ENCODE measurements at regions not wholly inside any gene's neighbourhood (a gene's known extent, or its start where the extent isn't known, plus 50 kb on each side); places are given as distances from the start of the nearest gene placed in this dataset.

DNA sequence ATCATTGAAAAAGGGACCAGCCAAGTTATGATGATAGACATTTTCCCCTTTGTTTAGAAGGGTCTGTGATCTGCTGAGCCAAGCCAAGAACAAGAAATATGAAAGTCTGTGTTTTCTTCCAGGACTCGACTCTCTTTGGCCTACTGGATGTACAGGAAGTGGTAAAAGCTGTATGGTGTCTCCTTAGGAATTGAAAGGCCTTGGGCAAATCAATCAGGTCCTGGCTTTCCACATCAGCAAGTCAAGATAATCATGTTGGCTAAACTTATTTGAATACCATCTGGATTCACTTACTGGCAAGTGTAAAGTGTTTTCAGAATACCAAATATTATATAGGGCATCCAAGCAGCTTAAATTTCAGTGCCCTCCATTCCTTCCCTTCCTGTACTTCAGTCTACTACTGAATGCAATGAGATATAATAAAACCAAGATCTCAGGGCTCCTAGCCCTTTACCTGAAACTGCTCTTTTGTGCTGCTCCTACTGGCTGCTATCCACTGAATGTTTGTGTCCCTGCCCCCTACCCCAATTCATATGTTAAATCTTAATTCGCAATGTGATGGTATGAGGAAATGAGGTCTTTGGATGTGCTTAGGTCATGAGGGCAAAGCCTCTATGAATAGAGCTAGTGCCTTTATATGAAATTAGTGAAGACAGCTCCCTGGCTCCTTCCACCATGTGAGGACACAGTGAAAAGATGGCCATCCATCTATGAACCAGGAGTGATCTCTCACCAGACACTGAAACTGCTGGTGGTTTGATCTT lies 578.0 kb downstream of the SPRY1 start:
- DNase-seq (ENCODE audit: low read depth in 3 of 3, low spot score in 1 of 3): no peak

DNA sequence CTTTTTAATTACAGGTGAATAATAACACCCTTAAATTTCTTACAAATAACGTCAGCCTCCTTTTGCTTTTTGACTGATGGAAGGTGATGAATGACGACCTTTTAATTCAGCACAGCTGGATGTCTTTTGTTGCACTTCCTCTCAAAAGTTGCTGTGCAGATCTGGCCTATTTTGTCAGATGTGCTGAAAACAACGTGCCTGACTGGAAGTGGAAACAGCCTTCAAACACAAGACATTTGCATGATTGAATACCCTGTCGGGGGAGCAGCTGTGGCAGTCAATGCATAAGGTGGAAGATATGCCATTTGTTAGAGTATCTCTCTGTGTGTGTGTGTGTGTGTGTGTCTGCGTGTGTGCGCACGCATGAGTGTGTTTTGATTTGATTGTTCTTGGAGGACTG lies 579.7 kb downstream of the SPRY1 start:
- DNase-seq (ENCODE audit: low read depth in 3 of 3, low spot score in 1 of 3): no peak

- no peak for DNase-seq (ENCODE audit: low read depth in 3 of 3, low spot score in 1 of 3)
These were observed 580.2 kb downstream of the SPRY1 start for GRCh38 chr4:123976819-123977218.

- no peak for DNase-seq (ENCODE audit: low read depth in 3 of 3, low spot score in 1 of 3)
These were observed 581.1 kb downstream of the SPRY1 start for GRCh38 chr4:123977641-123978081.

GRCh38 chr4:123978637-123979036 lies 582.0 kb downstream of the SPRY1 start:
- DNase-seq (ENCODE audit: low read depth in 3 of 3, low spot score in 1 of 3): no peak

DNA sequence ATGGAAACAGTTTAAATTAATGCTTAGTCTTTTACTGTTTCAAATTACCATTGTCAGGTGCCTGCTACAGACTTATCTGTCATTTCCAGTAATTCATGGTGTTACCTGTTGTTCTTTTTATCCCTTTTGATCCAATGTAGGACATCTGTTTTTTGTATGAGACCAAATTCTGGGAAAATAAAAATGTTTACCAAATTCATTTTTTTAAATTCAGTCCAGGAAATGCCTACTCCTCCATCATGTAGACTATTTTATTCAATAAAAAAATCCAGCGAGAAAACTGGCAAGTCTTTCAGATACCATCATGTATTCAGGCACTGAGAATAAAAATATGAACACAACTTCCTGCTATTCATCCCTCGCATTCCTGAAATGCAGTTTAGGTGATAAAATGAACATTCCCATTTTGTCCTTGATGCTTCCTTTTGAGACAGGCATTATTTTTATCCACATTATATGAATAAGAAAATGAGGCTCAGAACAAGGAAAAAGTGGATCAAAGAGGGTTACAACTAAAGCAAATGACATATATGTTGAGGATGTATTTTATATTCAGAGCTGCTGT lies 584.2 kb downstream of the SPRY1 start:
- no peak for DNase-seq (ENCODE audit: low read depth in 3 of 3, low spot score in 1 of 3)

DNA sequence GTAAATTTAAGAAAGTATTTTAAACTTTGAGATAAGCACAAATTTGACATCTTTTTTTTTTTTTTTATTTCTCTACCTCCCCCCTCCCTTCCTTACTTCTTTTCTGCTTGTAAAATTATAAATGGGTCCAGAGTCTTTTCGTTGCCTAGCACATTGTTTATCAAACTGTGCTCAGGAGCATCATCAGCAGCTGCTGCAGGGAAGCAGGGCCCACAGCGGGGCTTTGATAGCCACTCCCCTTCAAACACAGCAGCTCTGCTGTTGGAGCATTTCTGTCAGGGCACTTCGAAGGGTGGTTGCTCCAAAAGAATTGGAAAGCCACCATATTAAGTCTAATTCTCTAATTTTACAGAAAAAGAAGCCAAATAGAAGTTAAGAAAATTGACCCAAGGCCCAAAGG lies 588.3 kb downstream of the SPRY1 start:
- no peak for DNase-seq (ENCODE audit: low read depth in 3 of 3, low spot score in 1 of 3)

GRCh38 chr4:123986268-123986798 lies 589.7 kb downstream of the SPRY1 start:
- DNase-seq (ENCODE audit: low read depth in 3 of 3, low spot score in 1 of 3): no peak

DNA sequence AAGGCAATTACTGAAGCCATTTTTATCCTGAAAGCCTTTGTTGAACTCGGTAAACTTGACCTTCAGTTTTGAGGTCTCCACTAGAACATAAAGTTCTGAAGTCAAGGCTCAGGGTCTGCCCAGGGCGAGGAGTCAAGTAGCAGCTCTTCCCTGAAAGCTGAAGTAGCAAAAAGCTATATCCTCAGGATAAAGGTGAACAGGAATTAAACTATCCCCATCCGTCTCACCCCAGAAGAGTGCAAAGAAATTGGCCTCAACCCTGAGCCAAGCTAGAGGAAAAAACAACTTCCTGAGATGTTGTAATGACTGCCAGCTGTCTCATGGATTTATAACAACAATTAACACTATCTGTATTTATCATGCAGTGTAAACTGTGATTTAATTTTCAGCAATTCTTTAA lies 590.8 kb downstream of the SPRY1 start:
- DNase-seq (ENCODE audit: low read depth in 3 of 3, low spot score in 1 of 3): no peak

DNA sequence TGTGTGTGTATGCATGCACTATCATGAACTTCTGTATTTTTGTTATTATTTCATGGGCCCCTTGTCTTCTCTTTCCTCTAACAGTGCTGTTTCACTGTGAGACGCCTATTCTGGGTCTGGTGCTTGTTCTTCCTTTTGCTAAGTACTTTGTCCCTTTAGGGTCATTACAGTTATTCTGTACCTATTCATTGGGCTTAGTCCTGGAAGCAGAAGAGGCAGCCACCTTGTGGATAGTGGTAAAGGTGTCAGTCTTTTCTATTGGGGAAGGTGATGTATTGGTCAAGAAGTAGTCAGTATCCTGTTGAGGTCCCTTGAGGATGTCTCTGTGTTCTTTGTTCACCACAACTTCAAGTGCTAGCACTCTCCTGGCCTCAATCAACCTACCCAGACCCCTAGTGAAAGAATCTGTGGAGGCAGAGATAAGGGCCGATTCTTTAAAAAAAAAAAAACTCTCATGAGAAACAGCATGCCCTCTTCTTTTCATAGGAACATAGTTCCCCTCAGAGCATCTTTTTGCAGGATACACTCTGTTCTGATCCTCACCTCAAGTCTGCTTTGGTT lies 593.8 kb downstream of the SPRY1 start:
- DNase-seq (ENCODE audit: low read depth in 3 of 3, low spot score in 1 of 3): no peak

DNA sequence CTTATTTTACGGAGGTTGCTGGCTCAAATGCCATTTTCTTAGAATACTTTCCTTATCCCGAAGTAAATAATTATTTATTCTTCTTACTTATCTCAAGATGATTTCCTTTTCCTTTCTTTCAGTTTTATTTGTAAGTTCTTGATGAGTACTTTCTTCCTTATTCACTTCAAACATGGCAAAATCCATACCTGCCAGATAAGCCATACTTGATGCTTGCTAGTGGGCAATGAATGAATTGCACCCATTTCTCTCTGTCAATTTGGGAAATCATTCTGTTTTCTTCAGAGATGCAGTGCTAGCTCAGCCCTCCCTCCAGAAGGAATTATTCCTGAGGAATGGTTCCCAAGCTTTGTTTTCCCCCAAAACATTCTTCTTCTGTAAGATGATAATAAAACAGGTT lies 598.3 kb downstream of the SPRY1 start:
- DNase-seq (ENCODE audit: low read depth in 3 of 3, low spot score in 1 of 3): no peak

DNA sequence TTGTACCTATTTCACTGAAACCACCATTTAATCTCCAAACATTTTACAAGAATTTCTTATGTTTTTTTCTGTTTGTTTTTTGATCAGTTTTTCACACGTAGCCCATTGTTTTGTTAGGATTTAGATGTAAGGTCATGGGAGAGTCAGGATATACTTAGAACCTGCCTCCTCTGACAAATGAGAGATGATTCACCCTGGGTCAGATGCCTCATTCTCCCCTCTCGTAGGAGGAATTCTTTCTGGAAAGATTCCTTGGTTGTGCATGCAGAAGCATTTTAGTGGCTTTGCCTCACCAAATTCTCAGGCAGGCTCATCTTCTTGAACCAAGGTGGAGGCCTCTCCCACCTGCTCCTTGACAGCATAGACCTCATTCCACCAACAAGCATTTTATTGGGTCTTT lies 599.3 kb downstream of the SPRY1 start:
- no peak for DNase-seq (ENCODE audit: low read depth in 3 of 3, low spot score in 1 of 3)

GRCh38 chr4:123996718-123997510 lies 600.3 kb downstream of the SPRY1 start:
- DNase-seq (ENCODE audit: low read depth in 3 of 3, low spot score in 1 of 3): no peak

DNA sequence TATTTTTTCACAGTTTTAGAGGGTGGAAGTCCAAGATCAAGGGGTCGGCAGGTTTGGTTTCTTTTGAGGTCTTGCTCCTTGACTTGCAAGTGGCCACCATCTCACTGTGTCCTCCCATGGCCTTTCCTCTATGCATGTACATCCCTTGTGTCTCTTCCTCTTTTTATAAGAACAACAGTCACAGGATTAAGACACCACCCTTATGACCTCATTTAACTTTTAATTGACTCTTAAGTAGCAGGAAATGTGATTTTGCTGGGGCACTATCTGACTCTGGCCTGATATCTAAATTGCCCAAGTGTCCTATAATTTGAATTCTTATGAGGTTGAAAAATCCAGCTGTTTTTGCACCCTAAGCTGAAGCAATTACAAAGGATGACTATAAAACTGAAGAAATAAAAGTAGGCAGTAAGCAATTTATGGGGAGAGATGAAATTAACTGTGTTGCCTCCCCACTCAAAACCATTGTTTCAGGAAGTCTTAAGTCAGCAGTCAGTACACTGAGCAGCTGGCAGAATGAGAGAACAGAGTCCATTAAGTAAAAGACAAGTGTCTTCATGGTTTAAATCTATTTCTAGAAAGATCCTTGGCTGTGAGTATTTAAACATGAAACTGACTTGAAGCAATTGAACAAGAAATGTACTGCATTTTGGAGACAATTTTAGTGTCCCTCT lies 601.3 kb downstream of the SPRY1 start:
- DNase-seq (ENCODE audit: low read depth in 3 of 3, low spot score in 1 of 3): no peak

- DNase-seq (ENCODE audit: low read depth in 3 of 3, low spot score in 1 of 3): no peak
These were observed 603.6 kb downstream of the SPRY1 start for GRCh38 chr4:124000233-124000632.

DNA sequence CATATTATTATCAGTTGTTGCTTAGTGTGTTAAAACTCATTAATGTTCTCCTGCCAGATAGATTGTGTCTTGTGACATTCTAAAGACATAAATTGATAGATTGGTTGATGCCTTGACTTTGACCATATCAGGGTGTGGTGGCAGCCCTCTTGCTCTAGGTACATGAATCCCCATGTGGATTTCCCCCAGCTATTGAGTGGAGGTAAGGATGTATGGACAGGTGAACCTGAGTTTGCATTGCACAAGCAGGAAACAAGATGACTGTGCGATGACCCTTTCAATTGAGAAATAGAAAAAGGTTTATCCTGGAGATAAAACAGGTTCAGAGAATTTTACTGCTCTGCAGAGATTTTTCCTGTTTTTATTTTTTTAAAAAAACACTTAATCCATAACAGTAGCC lies 619.2 kb downstream of the SPRY1 start:
- DNase-seq (ENCODE audit: low read depth in 3 of 3, low spot score in 1 of 3): no peak

- no peak for DNase-seq (ENCODE audit: low read depth in 3 of 3, low spot score in 1 of 3)
These were observed 620.7 kb downstream of the SPRY1 start for GRCh38 chr4:124017185-124017785.

DNA sequence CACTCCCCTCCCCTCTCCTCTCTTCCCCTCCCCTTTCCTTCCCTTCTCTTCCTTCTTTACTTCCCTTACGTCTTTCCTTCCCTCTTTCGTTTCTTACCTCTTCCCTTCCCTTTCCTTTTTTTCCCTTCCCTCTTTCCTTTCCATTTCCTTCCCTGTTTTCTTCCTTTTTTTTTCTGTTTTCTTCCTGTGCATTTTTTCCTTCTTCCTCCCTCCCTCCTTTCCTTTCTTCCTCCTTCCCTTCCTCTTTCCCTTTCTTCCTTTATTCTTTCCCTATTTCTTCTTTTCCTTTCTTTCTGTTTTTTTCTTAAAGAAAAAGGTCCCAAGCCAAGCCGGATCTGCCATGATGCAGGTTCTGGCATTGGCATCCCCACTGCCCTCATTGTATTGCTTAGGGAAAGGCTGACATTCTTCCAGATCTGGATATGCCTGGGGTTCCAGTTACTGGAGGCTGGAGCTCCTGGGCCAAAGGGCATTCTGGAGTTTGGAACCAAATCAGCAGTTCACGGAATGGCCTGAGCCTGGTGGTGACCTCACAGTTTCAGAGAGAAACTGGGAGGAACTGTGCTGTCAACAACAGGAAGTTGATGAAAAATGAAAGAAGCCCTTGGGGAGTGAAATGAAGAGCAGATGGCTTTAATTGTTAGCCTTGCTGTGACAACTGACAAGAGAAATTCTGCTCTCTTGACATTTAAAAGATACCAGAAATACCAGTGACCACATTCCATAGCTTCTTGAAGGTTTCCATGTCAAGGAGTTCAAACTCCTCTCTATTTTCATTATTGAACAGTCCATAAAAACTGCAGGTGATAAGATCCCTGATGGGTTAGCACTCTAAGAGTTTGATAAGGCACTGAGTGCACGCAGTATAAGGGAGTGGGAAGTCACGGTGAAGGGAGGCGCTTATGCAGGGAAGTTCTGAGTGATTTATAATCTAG lies 622.1 kb downstream of the SPRY1 start:
- DNase-seq (ENCODE audit: low read depth in 3 of 3, low spot score in 1 of 3): no peak

DNA sequence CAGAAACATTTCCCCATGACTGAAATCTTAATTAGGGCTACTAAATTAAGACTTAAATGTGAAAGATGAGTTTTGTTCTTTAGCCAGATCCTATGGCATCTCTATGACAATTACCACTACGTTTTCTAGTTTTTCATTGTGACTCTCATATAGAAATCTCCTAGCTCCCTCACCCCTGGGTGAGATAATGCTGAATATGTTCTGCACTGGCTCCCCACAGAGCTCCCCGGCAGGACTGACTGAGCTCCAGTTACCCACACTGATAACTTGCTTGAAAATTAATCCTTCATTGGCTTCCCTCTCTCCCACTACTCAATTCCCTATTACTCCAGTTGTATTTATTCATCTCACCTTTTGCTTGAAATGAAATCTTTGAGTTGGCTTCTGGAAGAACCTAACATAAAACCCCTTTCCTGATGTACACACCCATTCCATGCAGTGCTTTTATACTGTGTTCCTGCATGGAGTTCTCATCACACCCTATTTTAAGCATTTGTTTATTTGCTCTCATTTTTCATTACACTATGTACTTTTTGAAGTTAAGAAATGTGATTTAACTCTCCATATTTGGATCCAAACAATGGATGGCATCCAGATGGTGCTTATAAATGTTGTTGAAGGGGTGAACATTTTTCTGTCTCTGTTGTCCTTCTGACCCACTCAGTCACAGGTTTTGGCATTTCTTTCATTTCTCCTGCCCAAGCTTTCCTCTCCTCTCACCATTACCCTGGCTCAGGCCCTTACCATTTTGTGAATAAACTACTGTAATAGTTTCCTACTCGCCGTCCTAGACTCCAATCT lies 623.4 kb downstream of the SPRY1 start:
- DNase-seq (ENCODE audit: low read depth in 3 of 3, low spot score in 1 of 3): no peak
